BE2C (cell line): ENCODE measurements at regions not wholly inside any gene's neighbourhood (a gene's known extent, or its start where the extent isn't known, plus 50 kb on each side); places are given as distances from the start of the nearest gene placed in this dataset.

Experiments used
- DNase-seq: peaks from one replicate; pipeline ENCODE4 v3.0.0-alpha.2; 2020
- H3K27me3 ChIP-seq: fragments of 250-450 bp; sonication (Bioruptor Pico); 2 replicates; pipeline ENCODE4 v1.5.1; 2020; ENCODE audit warnings: mild to moderate bottlenecking
- H3K36me3 ChIP-seq: fragments of 250-450 bp; sonication (Bioruptor Pico); 2 replicates; pipeline ENCODE4 v1.5.1; 2020; ENCODE audit warnings: mild to moderate bottlenecking
- H3K4me1 ChIP-seq: fragments of 250-450 bp; sonication (Bioruptor Pico); 2 replicates; pipeline ENCODE4 v1.5.1; 2020
- H3K4me3 ChIP-seq: 2 replicates; pipeline ENCODE4 v1.5.1; 2011; ENCODE audit warnings: low read depth, low read length
- H3K9me3 ChIP-seq: fragments of 250-450 bp; sonication (Bioruptor Pico); 2 replicates; pipeline ENCODE4 v1.5.1; 2020
- CTCF ChIP-seq: IDR thresholded peaks from 2 replicates; pipeline ENCODE4 v1.5.1; 2012; ENCODE audit warnings: mild to moderate bottlenecking, low read depth, low read length

DNA sequence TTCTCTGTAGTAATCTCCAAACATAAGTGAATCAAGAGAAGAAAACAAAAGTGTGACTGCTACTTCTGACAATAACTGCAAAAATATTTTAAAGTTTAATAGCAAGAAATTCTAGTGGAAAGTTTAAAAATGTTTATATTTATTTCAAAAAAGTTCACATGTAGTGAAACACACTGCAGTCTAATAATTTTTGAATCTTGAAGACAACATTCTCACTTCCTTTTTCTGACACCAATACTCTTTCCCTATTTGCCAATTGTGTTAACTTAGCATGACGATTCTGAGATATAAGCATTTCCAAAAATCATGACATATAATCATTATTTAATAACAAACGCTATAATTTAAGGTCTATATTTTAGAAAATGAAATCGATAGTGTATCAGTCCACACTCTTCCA is 429.1 kb upstream of the PKDCC start:
- H3K4me3 ChIP-seq: no peak overlapping the region
- no peaks in the 10 kb centered on the region for H3K4me1 ChIP-seq
- no peaks in the 10 kb centered on the region for H3K36me3 ChIP-seq
- TF ChIP-seq CTCF: no peak
- peaks cover 53% of the 10 kb centered on the region for H3K27me3 ChIP-seq
- no peaks in the 10 kb centered on the region for H3K9me3 ChIP-seq
- no peak for DNase-seq

- H3K4me1 ChIP-seq: no peaks in the 10 kb centered on the region
- DNase-seq: no peak
- H3K9me3 ChIP-seq: no peaks in the 10 kb centered on the region
- no peak for TF ChIP-seq CTCF
- H3K4me3 ChIP-seq: no peak overlapping the region
- no peaks in the 10 kb centered on the region for H3K36me3 ChIP-seq
- H3K27me3 ChIP-seq: peaks cover 53% of the 10 kb centered on the region
These were observed 426.7 kb upstream of the PKDCC start for GRCh38 chr2:41621095-41621494.

GRCh38 chr2:41621563-41621962 is 426.3 kb upstream of the PKDCC start:
- no peaks in the 10 kb centered on the region for H3K36me3 ChIP-seq
- no peak for DNase-seq
- H3K4me1 ChIP-seq: no peaks in the 10 kb centered on the region
- H3K9me3 ChIP-seq: no peaks in the 10 kb centered on the region
- no peak for TF ChIP-seq CTCF
- no peak overlapping the region for H3K4me3 ChIP-seq
- H3K27me3 ChIP-seq: peaks cover 53% of the 10 kb centered on the region

DNA sequence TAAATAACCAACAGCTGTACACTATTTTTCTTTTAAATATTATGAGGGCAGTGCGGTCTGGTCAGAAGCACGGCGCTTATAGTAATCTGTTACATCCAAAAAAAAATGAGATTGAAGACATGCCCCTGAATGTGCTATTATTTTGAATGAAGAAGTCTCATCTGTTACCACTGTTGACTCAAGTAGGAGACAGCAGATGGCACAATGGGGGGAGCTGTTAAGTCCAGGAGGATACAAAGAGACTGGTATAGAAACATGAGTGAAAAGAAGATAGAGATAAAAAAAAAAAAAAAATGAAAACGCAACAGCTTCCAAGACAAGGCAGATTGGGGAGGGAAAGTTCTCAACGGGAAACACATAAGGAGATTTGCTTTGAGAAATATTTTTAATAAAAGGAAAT is 425.5 kb upstream of the PKDCC start:
- Histone ChIP-seq H3K9me3 (no peaks in the 10 kb centered on the region), H3K36me3 (no peaks in the 10 kb centered on the region), H3K4me1 (no peaks in the 10 kb centered on the region), H3K4me3 (no peak overlapping the region), H3K27me3 (peaks cover 51% of the 10 kb centered on the region)
- no peak for DNase-seq
- TF ChIP-seq CTCF: no peak

DNA sequence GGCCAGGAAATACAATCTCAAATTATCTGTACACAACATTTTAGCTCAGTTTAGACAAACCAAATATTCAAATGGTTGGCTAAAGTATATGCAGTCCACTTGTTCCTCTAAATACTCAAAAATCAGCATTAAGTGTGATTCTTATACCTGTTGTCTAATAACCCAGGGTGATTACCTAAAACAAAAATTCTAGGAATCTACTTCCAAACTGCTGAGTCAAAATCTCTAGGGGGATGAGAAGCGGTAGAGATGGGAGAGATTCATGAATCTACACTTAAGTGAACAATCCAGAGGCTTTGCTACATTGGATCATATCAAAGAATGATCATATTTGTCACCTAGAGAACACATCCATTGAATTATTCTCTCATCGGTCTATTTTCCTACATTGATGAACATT is 420.9 kb upstream of the PKDCC start:
- H3K36me3 ChIP-seq: no peaks in the 10 kb centered on the region
- H3K27me3 ChIP-seq: peaks cover 26% of the 10 kb centered on the region
- no peak for DNase-seq
- no peak overlapping the region for H3K4me3 ChIP-seq
- H3K4me1 ChIP-seq: no peaks in the 10 kb centered on the region
- no peak for TF ChIP-seq CTCF
- H3K9me3 ChIP-seq: no peaks in the 10 kb centered on the region

DNA sequence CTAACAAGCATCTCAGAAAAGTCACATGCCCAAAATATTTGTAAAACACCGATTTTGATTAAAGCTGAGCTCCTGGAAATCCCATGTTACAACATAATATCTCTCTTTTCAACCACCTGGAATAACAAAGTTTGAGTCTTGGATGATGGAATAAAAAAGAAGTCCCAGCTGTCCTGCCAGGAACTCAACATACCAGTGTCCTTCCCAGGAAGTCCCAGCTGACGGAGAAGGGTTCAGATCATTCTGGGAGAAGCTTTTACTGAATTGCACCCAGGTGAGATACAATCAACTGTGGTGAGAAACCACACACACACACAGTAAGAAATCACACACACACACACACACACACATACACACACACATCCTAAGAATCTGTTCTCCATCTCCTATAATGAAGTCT is 413.1 kb upstream of the PKDCC start:
- Histone ChIP-seq H3K27me3 (peaks cover 17% of the 10 kb centered on the region), H3K9me3 (no peaks in the 10 kb centered on the region), H3K4me1 (no peaks in the 10 kb centered on the region), H3K36me3 (no peaks in the 10 kb centered on the region), H3K4me3 (no peak overlapping the region)
- no peak for TF ChIP-seq CTCF
- no peak for DNase-seq
